Activated naive CD4-positive, alpha-beta T cell treated with anti-CD3 and anti-CD28 coated beads for 36 hours (primary cell): ENCODE measurements at regions not wholly inside any gene's neighbourhood (a gene's known extent, or its start where the extent isn't known, plus 50 kb on each side); places are given as distances from the start of the nearest gene placed in this dataset.
"Not testable (repeated sequence)": the region's sequence is repeated elsewhere in the genome, so short reads cannot be mapped to it uniquely, and the experiment has no call there.

Experiments
- CTCF ChIA-PET: fragments of 350-600 bp; sonication (Branson Sonifier 250); formaldehyde crosslinking; loops from one replicate; lab custom pipeline; 2021; ENCODE audit warnings: antibody characterized with exemption; lab: Charles Lee
- DNase-seq: peaks from one replicate; pipeline ENCODE4 v3.0.0-alpha.2; 2020
- H3K27ac Mint-ChIP-seq: one replicate; pipeline ENCODE4 v1.8.0; 2021; ENCODE audit warnings: mild to moderate bottlenecking, mixed read lengths
- H3K27me3 Mint-ChIP-seq: one replicate; pipeline ENCODE4 v1.8.0; 2021; ENCODE audit warnings: low read depth, mixed read lengths
- H3K36me3 Mint-ChIP-seq: one replicate; pipeline ENCODE4 v1.8.0; 2021; ENCODE audit warnings: low read depth, mixed read lengths
- H3K4me1 Mint-ChIP-seq: one replicate; pipeline ENCODE4 v1.8.0; 2021; ENCODE audit warnings: low read depth, mixed read lengths
- H3K4me3 Mint-ChIP-seq: one replicate; pipeline ENCODE4 v1.8.0; 2021; ENCODE audit warnings: mild to moderate bottlenecking, moderate library complexity, mixed read lengths
- H3K9me3 Mint-ChIP-seq: one replicate; pipeline ENCODE4 v1.8.0; 2021; ENCODE audit warnings: mixed read lengths
- intact Hi-C: fragments of 100-400 bp; cut with micrococcal nuclease; formaldehyde crosslinking; loops from one replicate; pipeline ENCODE4 v1.15.1; 2023

GRCh38 chr5:32866138-32866537 lies 155.0 kb downstream of the NPR3 start:
- no peak for DNase-seq
- intact Hi-C loops = no loop called here
- Mint-ChIP-seq H3K36me3 (no peaks in the 10 kb centered on the region), H3K4me3 (no peak overlapping the region), H3K4me1 (no peaks in the 10 kb centered on the region), H3K27me3 (no peaks in the 10 kb centered on the region), H3K27ac (no peak overlapping the region), H3K9me3 (peaks cover 6% of the 10 kb centered on the region)
- CTCF ChIA-PET = no interaction called here

- DNase-seq = no peak
- Mint-ChIP-seq H3K36me3 (no peaks in the 10 kb centered on the region), H3K27me3 (no peaks in the 10 kb centered on the region), H3K27ac (no peak overlapping the region), H3K4me3 (no peak overlapping the region), H3K9me3 (peaks cover 12% of the 10 kb centered on the region), H3K4me1 (no peaks in the 10 kb centered on the region)
- intact Hi-C loops = no loop called here
- CTCF ChIA-PET = no interaction called here
Observed at GRCh38 chr5:32869216-32869615, 158.1 kb downstream of the NPR3 start.

- CTCF ChIA-PET = no interaction called here
- Mint-ChIP-seq H3K4me1 (no peaks in the 10 kb centered on the region), H3K27ac (no peak overlapping the region), H3K36me3 (peaks cover 1% of the 10 kb centered on the region), H3K4me3 (no peak overlapping the region), H3K27me3 (no peaks in the 10 kb centered on the region), H3K9me3 (peaks cover 28% of the 10 kb centered on the region)
- no peak for DNase-seq
- intact Hi-C loops = no loop called here
Observed at GRCh38 chr5:32876791-32877190, 165.7 kb downstream of the NPR3 start.

GRCh38 chr5:32879364-32879763 lies 168.2 kb downstream of the NPR3 start:
- H3K27me3 Mint-ChIP-seq, H3K4me1 Mint-ChIP-seq, H3K27ac Mint-ChIP-seq: not testable (repeated sequence)

GRCh38 chr5:32880796-32881195 lies 169.7 kb downstream of the NPR3 start:
- no peaks in the 10 kb centered on the region for H3K4me1 Mint-ChIP-seq
- intact Hi-C loops = no loop called here
- peaks cover 33% of the 10 kb centered on the region for H3K9me3 Mint-ChIP-seq
- no peak overlapping the region for H3K27ac Mint-ChIP-seq
- no peaks in the 10 kb centered on the region for H3K27me3 Mint-ChIP-seq
- no peak for DNase-seq
- peaks cover 1% of the 10 kb centered on the region for H3K36me3 Mint-ChIP-seq
- CTCF ChIA-PET = no interaction called here
- H3K4me3 Mint-ChIP-seq = no peak overlapping the region

More at GRCh38 chr5:32879364-32879763, 168.2 kb downstream of the NPR3 start:
- CTCF ChIA-PET, H3K4me3 Mint-ChIP-seq, DNase-seq, intact Hi-C loops, H3K36me3 Mint-ChIP-seq: not testable (repeated sequence)
- peaks cover 33% of the 10 kb centered on the region for H3K9me3 Mint-ChIP-seq

GRCh38 chr5:32887390-32887789 lies 176.3 kb downstream of the NPR3 start:
- no peak overlapping the region for H3K27ac Mint-ChIP-seq
- DNase-seq = no peak
- intact Hi-C loops = no loop called here
- H3K9me3 Mint-ChIP-seq = peaks cover 9% of the 10 kb centered on the region
- no peaks in the 10 kb centered on the region for H3K27me3 Mint-ChIP-seq
- H3K4me3 Mint-ChIP-seq = no peak overlapping the region
- no peaks in the 10 kb centered on the region for H3K36me3 Mint-ChIP-seq
- CTCF ChIA-PET = no interaction called here
- no peaks in the 10 kb centered on the region for H3K4me1 Mint-ChIP-seq

- no peak overlapping the region for H3K4me3 Mint-ChIP-seq
- intact Hi-C loops = no loop called here
- no peak for DNase-seq
- H3K27ac Mint-ChIP-seq = no peak overlapping the region
- H3K4me1 Mint-ChIP-seq = no peaks in the 10 kb centered on the region
- H3K36me3 Mint-ChIP-seq = no peaks in the 10 kb centered on the region
- CTCF ChIA-PET = no interaction called here
- peaks cover 2% of the 10 kb centered on the region for H3K9me3 Mint-ChIP-seq
- no peaks in the 10 kb centered on the region for H3K27me3 Mint-ChIP-seq
Observed at GRCh38 chr5:32889078-32889477, 178.0 kb downstream of the NPR3 start.

- no peak overlapping the region for H3K4me3 Mint-ChIP-seq
- no peak for DNase-seq
- H3K36me3 Mint-ChIP-seq = no peaks in the 10 kb centered on the region
- H3K27ac Mint-ChIP-seq = no peak overlapping the region
- H3K9me3 Mint-ChIP-seq = peaks cover 10% of the 10 kb centered on the region
- H3K4me1 Mint-ChIP-seq = no peaks in the 10 kb centered on the region
- intact Hi-C loops = no loop called here
- H3K27me3 Mint-ChIP-seq = no peaks in the 10 kb centered on the region
- CTCF ChIA-PET = no interaction called here
Observed at GRCh38 chr5:32903613-32904012, 192.5 kb downstream of the NPR3 start.

- intact Hi-C loops = no loop called here
- Mint-ChIP-seq H3K27me3 (no peaks in the 10 kb centered on the region), H3K27ac (no peak overlapping the region)
Observed at GRCh38 chr5:32908641-32909040, 197.5 kb downstream of the NPR3 start.

GRCh38 chr5:32909207-32909606 lies 198.1 kb downstream of the NPR3 start:
- H3K27ac Mint-ChIP-seq = no peak overlapping the region
- no peaks in the 10 kb centered on the region for H3K36me3 Mint-ChIP-seq

More at GRCh38 chr5:32908641-32909040, 197.5 kb downstream of the NPR3 start:
- CTCF ChIA-PET = no interaction called here
- peaks cover 9% of the 10 kb centered on the region for H3K9me3 Mint-ChIP-seq
- no peak for DNase-seq
- no peak overlapping the region for H3K4me3 Mint-ChIP-seq
- no peaks in the 10 kb centered on the region for H3K36me3 Mint-ChIP-seq
- H3K4me1 Mint-ChIP-seq = no peaks in the 10 kb centered on the region

GRCh38 chr5:32916648-32917047 lies 205.5 kb downstream of the NPR3 start:
- Mint-ChIP-seq H3K27ac (no peak overlapping the region), H3K36me3 (no peaks in the 10 kb centered on the region), H3K4me3 (no peak overlapping the region), H3K9me3 (peaks cover 4% of the 10 kb centered on the region), H3K27me3 (no peaks in the 10 kb centered on the region), H3K4me1 (no peaks in the 10 kb centered on the region)
- CTCF ChIA-PET = no interaction called here
- intact Hi-C loops = loop anchor here (1.0 kb wide), 1 partner anchor 207 kb away; no protein-coding TSS in a partner anchor
- DNase-seq = no peak

More at GRCh38 chr5:32909207-32909606, 198.1 kb downstream of the NPR3 start:
- Mint-ChIP-seq H3K27me3 (no peaks in the 10 kb centered on the region), H3K4me1 (no peaks in the 10 kb centered on the region), H3K4me3 (no peak overlapping the region), H3K9me3 (peaks cover 9% of the 10 kb centered on the region)
- intact Hi-C loops = no loop called here
- DNase-seq = no peak
- CTCF ChIA-PET = no interaction called here

- Mint-ChIP-seq H3K4me3 (no peak overlapping the region), H3K27ac (no peak overlapping the region), H3K4me1 (no peaks in the 10 kb centered on the region), H3K36me3 (no peaks in the 10 kb centered on the region), H3K9me3 (no peaks in the 10 kb centered on the region), H3K27me3 (no peaks in the 10 kb centered on the region)
- DNase-seq = no peak
- CTCF ChIA-PET = no interaction called here
- intact Hi-C loops = no loop called here
Observed at GRCh38 chr5:32928761-32929160, 217.6 kb downstream of the NPR3 start.

- CTCF ChIA-PET, H3K36me3 Mint-ChIP-seq, H3K27ac Mint-ChIP-seq, H3K4me1 Mint-ChIP-seq, DNase-seq, H3K4me3 Mint-ChIP-seq, intact Hi-C loops, H3K27me3 Mint-ChIP-seq, H3K9me3 Mint-ChIP-seq: not testable (repeated sequence)
Observed at GRCh38 chr5:32931438-32931837, 220.3 kb downstream of the NPR3 start.
